GM12878 (cell line): ENCODE measurements at regions not wholly inside any gene's neighbourhood (a gene's known extent, or its start where the extent isn't known, plus 50 kb on each side); places are given as distances from the start of the nearest gene placed in this dataset.

Experiments used
- ATAC-seq: fragments of 200-7000 bp; cut with Tn5 transposase; 3 replicates; pipeline ENCODE4 v1.9.1; 2020; ENCODE audit warnings: mild to moderate bottlenecking, moderate library complexity
- BruUV-seq: library from RNA; stranded (reverse); fragments of 400-500 nt; replicated peaks from 2 replicates; lab custom pipeline; 2021; lab: Mats Ljungman, UMichigan
- CTCF ChIA-PET: fragments of 300-600 bp; sonication (Branson Sonifier 250); formaldehyde crosslinking; extraction: SDS; loops from one replicate; lab custom pipeline; 2021; ENCODE audit warnings: inconsistent platforms; lab: Yijun Ruan, JAX
- POLR2A ChIA-PET: fragments of 350-600 bp; formaldehyde crosslinking; extraction: SDS; loops from one replicate; lab custom pipeline; 2021; ENCODE audit warnings: inconsistent platforms; lab: Charles Lee
- RAD21 ChIA-PET: fragments of 300-600 bp; sonication (Branson Sonifier 250); formaldehyde crosslinking; loops from one replicate; lab custom pipeline; 2023; ENCODE audit warnings: antibody characterized with exemption; ENCODE audit not compliant: unreplicated experiment; lab: Charles Lee
- SMC1A ChIA-PET: fragments of 300-600 bp; sonication (Branson Sonifier 250); formaldehyde crosslinking; loops from one replicate; lab custom pipeline; 2023; ENCODE audit not compliant: unreplicated experiment, uncharacterized antibody; lab: Charles Lee
- DNase-seq: peaks from one replicate; pipeline ENCODE4 v3.0.0-alpha.2; 2011; ENCODE audit warnings: low read depth, low spot score
- FAIRE-seq: peaks from 3 replicates; lab custom pipeline; 2011; peaks lifted over from hg19 to GRCh38; lab: Jason Lieb, UNC
- H2AFZ ChIP-seq: 2 replicates; pipeline ENCODE4 v1.6.0; 2011; ENCODE audit warnings: low read depth, low read length, control low read depth; ENCODE audit not compliant: control insufficient read depth
- H3K27ac ChIP-seq: 2 replicates; pipeline ENCODE4 v1.5.1; 2011; ENCODE audit warnings: control low read depth; ENCODE audit not compliant: control insufficient read depth, insufficient read depth
- H3K27me3 ChIP-seq, 2 experiments: replicated peaks in 1 of 2; 2 replicates each; pipeline versions ENCODE4 v1.6.0 to v1.6.1; 2011; ENCODE audit warnings: low read length in 1 of 2; ENCODE audit not compliant: control insufficient read depth in 2 of 2, insufficient read depth in 2 of 2
- H3K36me3 ChIP-seq, 2 experiments: 2 replicates each; pipeline ENCODE4 v1.5.1; 2011; ENCODE audit warnings: low read length in 1 of 2; ENCODE audit not compliant: control insufficient read depth in 2 of 2, insufficient read depth in 2 of 2
- H3K4me1 ChIP-seq: 2 replicates; pipeline ENCODE4 v1.6.1; 2011; ENCODE audit warnings: mild to moderate bottlenecking, low read length, moderate library complexity, mixed read lengths; ENCODE audit not compliant: control insufficient read depth, insufficient read depth
- H3K4me2 ChIP-seq: 2 replicates; pipeline ENCODE4 v1.6.0; 2011; ENCODE audit warnings: control low read depth; ENCODE audit not compliant: control insufficient read depth, insufficient read depth
- H3K4me3 ChIP-seq: fragments of 200-600 bp; sonication (generic); 2 replicates; pipeline ENCODE4 v1.5.1; 2016
- H3K79me2 ChIP-seq: 2 replicates; pipeline ENCODE4 v1.6.0; 2011; ENCODE audit warnings: low read length; ENCODE audit not compliant: control insufficient read depth, insufficient read depth
- H3K9ac ChIP-seq: 2 replicates; pipeline ENCODE4 v1.8.0; 2011; ENCODE audit warnings: low read length, control low read depth, mixed read lengths; ENCODE audit not compliant: control insufficient read depth, insufficient read depth
- H3K9me3 ChIP-seq: replicated peaks from 3 replicates; pipeline ENCODE4 v1.5.1; 2011; ENCODE audit warnings: mild to moderate bottlenecking, low read length; ENCODE audit not compliant: control insufficient read depth, insufficient read depth
- H4K20me1 ChIP-seq: 2 replicates; pipeline ENCODE4 v1.6.0; 2011; ENCODE audit not compliant: control insufficient read depth, insufficient read depth
- BMI1 ChIP-seq: fragments of 450-650 bp; IDR thresholded peaks from 2 replicates; pipeline ENCODE4 v1.6.1; 2016; ENCODE audit warnings: mild to moderate bottlenecking, moderate library complexity, borderline replicate concordance
- CHD2 ChIP-seq: IDR thresholded peaks from 2 replicates; pipeline ENCODE4 v1.6.1; 2011; ENCODE audit warnings: low read depth, low read length, improper control_type of control experiment, borderline replicate concordance
- CUX1 ChIP-seq: IDR thresholded peaks from 2 replicates; pipeline ENCODE4 v1.6.1; 2012; ENCODE audit warnings: improper control_type of control experiment, low read depth, low read length; ENCODE audit not compliant: insufficient replicate concordance
- KDM1A ChIP-seq: fragments of 200-600 bp; sonication (generic); IDR thresholded peaks from 2 replicates; pipeline ENCODE4 v1.6.1; 2016; ENCODE audit warnings: borderline replicate concordance
- WGBS: methylation state at CpG from one replicate; pipeline ENCODE4 v1.1.6; 2016; ENCODE audit warnings: low lambda C conversion rate; ENCODE audit not compliant: insufficient replicate concordance, insufficient coverage; ENCODE audit errors: missing lambda C conversion rate; 5-methylcytosine and 5-hydroxymethylcytosine counted together
- in situ Hi-C: fragments of 300-500 bp; cut with MboI; formaldehyde crosslinking; loops from 9 replicates; pipeline ENCODE4 v1.14.3; 2018; ENCODE audit warnings: mixed read lengths
- intact Hi-C: fragments of 100-400 bp; cut with micrococcal nuclease; formaldehyde crosslinking; loops from one replicate; pipeline ENCODE4 v1.14.2; 2022; ENCODE audit not compliant: unreplicated experiment

DNA sequence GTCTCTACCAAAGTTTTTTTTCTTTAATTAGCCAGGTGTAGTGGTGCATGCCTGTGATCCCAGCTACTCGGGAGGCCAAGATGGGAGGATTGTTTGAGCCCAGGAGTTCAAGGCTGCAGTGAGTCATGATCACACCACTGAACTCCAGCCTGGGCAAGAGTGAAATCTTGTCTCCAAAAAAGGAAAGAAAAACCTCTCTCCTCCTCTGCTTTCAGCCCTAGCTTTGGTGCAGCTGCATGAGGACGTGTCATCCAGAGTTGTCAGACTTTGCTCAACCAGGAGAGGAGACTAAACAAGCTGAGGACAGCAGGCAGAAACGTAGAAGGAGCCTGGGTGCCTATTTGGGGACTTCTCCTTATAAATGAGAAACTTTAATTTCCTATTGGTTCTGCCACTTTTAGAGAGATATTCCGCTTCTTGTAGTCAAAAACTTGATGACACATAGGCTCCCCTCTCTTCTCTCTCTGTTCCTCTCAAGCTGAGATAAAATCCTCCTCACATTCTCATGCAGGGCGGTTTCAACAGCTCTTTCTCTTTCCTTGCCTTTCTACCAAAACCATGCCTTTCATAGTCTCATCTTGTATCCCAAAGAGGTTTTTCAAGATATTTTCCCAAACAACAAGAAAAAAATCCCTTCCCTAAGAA lies 205.4 kb downstream of the ARHGAP12 start (continued):
- no peak for TF ChIP-seq CUX1
- TF ChIP-seq, all 136 proteins: peak for 0

GRCh38 chr10:31721096-31721495 lies 207.5 kb downstream of the ARHGAP12 start:
- no TSS peak for BruUV-seq
- Histone ChIP-seq H3K4me3 (no peak overlapping the region), H3K79me2 (no peaks in the 10 kb centered on the region), H3K9me3 (no peaks in the 10 kb centered on the region; the same call in 2 of the 3 replicates), H3K27ac (no peak overlapping the region), H3K9ac (no peak overlapping the region), H2AFZ (no peak overlapping the region), H3K4me1 (no peaks in the 10 kb centered on the region), H3K4me2 (no peak overlapping the region), H3K36me3 (no peaks in the 10 kb centered on the region), H4K20me1 (no peaks in the 10 kb centered on the region), H3K27me3 (no peaks in the 10 kb centered on the region)
- ChIA-PET CTCF (interaction anchor here (0.6 kb wide), 1 partner anchor 104 kb away, joined by 3 read pairs; no protein-coding TSS in a partner anchor), POLR2A (no interaction called here), SMC1A (no interaction called here), RAD21 (interaction anchor here (0.9 kb wide), 1 partner anchor 9 kb away, joined by 3 read pairs; no protein-coding TSS in a partner anchor)
- TF ChIP-seq CHD2 = no peak
- no peak for TF ChIP-seq BMI1
- TF ChIP-seq KDM1A = no peak
- intact Hi-C loops = no loop called here
- FAIRE-seq = no peak
- in situ Hi-C loops = no loop called here
- DNase-seq = no peak
- no peak for ATAC-seq
- WGBS = 89% methylated on average over 5 of the region's 5 CpGs
